ENCODE measurements at regions not wholly inside any gene's neighbourhood (a gene's known extent, or its start where the extent isn't known, plus 50 kb on each side); places are given as distances from the start of the nearest gene placed in this dataset.

GRCh38 chr4:10983885-10984640 is 299.5 kb upstream of the CLNK start:
- TF ChIP-seq CTCF (conservative IDR thresholded peaks at IDR 0.05; ENCODE audit: low read length) (no peak), EZH2phosphoT487 (IDR thresholded peaks at IDR 0.05; ENCODE audit: borderline replicate concordance, low read depth, low read length) (no peak)
